ACC112 (cell line): ENCODE measurements at regions not wholly inside any gene's neighbourhood (a gene's known extent, or its start where the extent isn't known, plus 50 kb on each side); places are given as distances from the start of the nearest gene placed in this dataset.

Source experiments
- H2AFZ ChIP-seq: fragments of 200-600 bp; sonication (generic); one replicate; pipeline ENCODE4 v1.6.0; 2017; ENCODE audit warnings: antibody characterized with exemption, low read length; ENCODE audit not compliant: unreplicated experiment
- H3K27ac ChIP-seq: fragments of 200-600 bp; sonication (generic); 2 replicates; pipeline ENCODE4 v1.5.1; 2014; ENCODE audit warnings: low read depth, mild to moderate bottlenecking, antibody characterized with exemption, low read length, moderate library complexity
- H3K27me3 ChIP-seq: fragments of 200-600 bp; sonication (generic); 2 replicates; pipeline ENCODE4 v1.6.1; 2014; ENCODE audit warnings: mild to moderate bottlenecking, antibody characterized with exemption, low read length, moderate library complexity, mixed read lengths; ENCODE audit not compliant: insufficient read depth
- H3K36me3 ChIP-seq: fragments of 200-600 bp; sonication (generic); 2 replicates; pipeline ENCODE4 v1.6.1; 2016; ENCODE audit warnings: mild to moderate bottlenecking, antibody characterized with exemption, low read length, moderate library complexity, mixed read lengths; ENCODE audit not compliant: insufficient read depth
- H3K4me1 ChIP-seq: fragments of 200-600 bp; sonication (generic); one replicate; pipeline ENCODE4 v1.6.1; 2016; ENCODE audit warnings: low read length, mixed read lengths; ENCODE audit not compliant: insufficient read depth, unreplicated experiment, control insufficient read depth
- H3K4me3 ChIP-seq: fragments of 200-600 bp; sonication (generic); 2 replicates; pipeline ENCODE4 v1.5.1; 2014; ENCODE audit warnings: mild to moderate bottlenecking, low read depth, low read length
- H3K79me2 ChIP-seq: fragments of 200-600 bp; sonication (generic); one replicate; pipeline ENCODE4 v1.6.0; 2016; ENCODE audit warnings: low read length; ENCODE audit not compliant: control insufficient read depth, unreplicated experiment, insufficient read depth

DNA sequence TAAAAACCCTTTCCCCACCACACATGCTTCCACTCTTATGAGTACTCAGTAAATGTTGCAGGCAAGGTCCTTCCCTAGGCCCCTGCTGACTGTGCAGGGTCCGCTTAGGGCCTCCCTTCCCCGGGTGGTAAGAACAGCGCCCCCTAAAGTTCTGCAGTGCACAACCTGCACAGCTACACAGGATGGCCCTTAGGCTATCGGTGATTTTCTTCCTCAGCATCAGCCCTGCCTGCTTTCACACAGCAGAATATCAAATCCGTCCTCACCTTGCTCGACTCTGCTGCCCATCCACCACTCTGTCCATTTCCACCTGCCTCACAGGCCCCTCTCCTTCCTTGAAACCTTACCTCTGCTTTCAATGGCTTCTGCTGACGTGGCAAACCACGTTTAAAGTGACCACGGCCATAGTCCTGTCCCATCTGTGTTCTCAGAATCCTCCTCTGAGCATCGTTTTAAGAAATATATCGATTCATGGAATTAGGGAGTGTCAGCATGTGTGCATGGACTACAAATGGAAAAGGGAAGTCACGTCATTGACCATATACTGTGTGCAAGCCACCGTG is 51.4 kb upstream of the TMEM132E start:
- peaks cover 64% of the 10 kb centered on the region for H3K27me3 ChIP-seq
- H3K4me1 ChIP-seq, result no peaks in the 10 kb centered on the region
- H2AFZ ChIP-seq, result no peak overlapping the region
- no peak overlapping the region for H3K4me3 ChIP-seq
- no peaks in the 10 kb centered on the region for H3K36me3 ChIP-seq
- H3K79me2 ChIP-seq, result no peaks in the 10 kb centered on the region
- no peak overlapping the region for H3K27ac ChIP-seq

DNA sequence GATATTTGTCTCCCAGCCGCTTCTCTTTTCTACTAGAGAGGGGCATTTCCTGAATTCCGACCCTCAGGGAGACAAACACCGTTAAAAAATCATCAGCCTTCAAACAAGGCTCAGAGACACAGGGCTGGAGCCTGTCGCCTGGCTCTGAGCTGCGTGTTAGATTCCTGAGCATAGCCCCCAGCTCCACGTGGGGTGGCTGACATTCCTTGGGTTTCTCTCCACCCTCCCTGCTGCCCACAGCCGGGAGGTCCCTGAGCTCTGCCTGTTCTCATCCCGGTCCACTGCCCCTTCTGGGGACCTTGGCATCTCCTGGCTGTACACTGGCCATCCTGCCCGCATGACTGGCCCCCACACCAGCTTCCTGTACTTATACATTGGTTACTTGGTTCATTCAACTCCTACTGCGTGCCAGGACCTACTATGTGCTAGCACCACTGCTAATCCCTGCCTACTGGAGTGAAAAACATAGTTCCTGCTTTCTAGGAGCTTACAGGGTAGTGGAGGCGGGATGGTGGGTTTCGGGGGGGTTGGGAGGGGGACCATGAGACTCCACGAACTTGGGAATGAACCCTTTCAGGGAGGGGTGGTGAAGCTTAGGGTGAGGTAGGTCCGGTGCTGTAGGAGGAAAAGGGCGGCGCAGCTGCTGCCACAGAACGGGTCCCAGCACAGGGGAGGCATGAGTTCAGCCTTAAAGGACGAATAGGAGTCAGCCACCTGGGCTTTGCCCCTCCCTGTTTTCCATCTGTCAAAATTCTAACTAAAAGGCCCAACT is 52.1 kb upstream of the TMEM132E start:
- no peak overlapping the region for H2AFZ ChIP-seq
- no peak overlapping the region for H3K27ac ChIP-seq
- no peaks in the 10 kb centered on the region for H3K4me1 ChIP-seq
- H3K27me3 ChIP-seq, result peaks cover 58% of the 10 kb centered on the region
- no peaks in the 10 kb centered on the region for H3K79me2 ChIP-seq
- no peak overlapping the region for H3K4me3 ChIP-seq
- H3K36me3 ChIP-seq, result no peaks in the 10 kb centered on the region

DNA sequence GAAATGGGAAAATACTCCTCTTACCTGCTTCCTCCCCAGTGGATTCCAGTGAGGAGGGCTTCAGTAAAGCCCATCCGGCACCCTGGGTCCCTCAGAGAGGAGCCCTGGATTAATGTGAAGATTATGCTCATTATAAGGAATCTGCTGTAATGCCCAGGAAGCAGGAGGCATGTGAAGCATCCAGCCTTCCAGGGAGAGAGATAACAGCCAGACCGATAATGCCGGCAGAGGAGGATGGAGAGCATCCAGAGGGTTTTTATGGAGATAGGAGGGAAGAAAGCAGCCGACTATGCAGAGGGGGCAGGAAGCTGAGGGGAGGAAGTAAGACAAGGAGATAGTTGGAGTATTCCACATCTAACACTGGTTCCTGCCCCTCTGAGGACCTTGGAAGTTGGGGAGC is 53.7 kb upstream of the TMEM132E start:
- H3K79me2 ChIP-seq, result no peaks in the 10 kb centered on the region
- peaks cover 52% of the 10 kb centered on the region for H3K27me3 ChIP-seq

DNA sequence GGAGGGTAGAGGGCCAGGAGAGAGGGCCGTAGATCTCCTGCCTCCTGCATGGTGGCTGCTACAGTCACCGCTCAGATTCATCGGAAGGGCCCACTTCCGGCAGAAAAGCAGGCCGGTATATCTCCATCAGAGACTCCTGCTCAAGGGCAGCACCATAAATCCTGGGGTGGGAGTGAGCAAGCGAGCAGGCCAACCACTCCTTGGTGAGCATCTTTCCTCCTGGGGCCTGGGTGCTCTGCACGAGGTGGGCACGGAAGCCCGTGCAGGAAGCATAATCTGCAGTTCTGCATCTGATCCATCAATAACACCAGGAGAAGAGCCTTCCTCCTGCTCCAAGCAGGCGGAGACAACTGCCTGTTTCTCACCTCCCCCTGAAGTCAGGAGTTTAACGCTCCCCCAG is 57.4 kb upstream of the TMEM132E start:
- Histone ChIP-seq H2AFZ (no peak overlapping the region), H3K36me3 (no peaks in the 10 kb centered on the region), H3K79me2 (no peaks in the 10 kb centered on the region)

More for the DNA sequence above, 53.7 kb upstream of the TMEM132E start:
- Histone ChIP-seq H3K36me3 (no peaks in the 10 kb centered on the region), H3K4me1 (no peaks in the 10 kb centered on the region), H2AFZ (no peak overlapping the region), H3K4me3 (no peak overlapping the region), H3K27ac (no peak overlapping the region)

DNA sequence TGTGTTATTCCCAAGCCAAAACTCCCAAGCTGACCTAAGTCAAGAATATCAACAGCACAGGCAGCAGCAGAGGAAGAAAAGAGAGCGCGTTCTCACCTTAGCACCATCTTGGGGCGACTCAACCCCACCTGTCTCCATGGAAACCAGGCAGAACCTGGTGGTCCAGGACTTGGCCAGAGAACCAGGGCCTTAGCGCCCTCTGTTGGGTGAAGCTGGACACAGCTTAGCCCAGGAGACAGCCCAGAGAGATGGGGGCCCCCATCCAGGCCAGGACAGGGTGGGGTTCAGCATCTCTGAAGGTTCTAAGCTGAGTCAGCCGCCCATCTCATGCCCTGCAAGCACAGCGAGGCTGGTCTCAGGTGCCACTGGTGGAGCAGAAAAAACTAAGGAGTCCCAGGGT is 60.1 kb upstream of the TMEM132E start:
- Histone ChIP-seq H3K4me1 (no peaks in the 10 kb centered on the region), H3K79me2 (no peaks in the 10 kb centered on the region), H3K27me3 (peaks cover 33% of the 10 kb centered on the region), H3K27ac (no peak overlapping the region), H3K36me3 (no peaks in the 10 kb centered on the region), H3K4me3 (no peak overlapping the region), H2AFZ (no peak overlapping the region)

More for the DNA sequence above, 57.4 kb upstream of the TMEM132E start:
- Histone ChIP-seq H3K4me3 (no peak overlapping the region), H3K27me3 (peaks cover 27% of the 10 kb centered on the region), H3K4me1 (no peaks in the 10 kb centered on the region), H3K27ac (no peak overlapping the region)

DNA sequence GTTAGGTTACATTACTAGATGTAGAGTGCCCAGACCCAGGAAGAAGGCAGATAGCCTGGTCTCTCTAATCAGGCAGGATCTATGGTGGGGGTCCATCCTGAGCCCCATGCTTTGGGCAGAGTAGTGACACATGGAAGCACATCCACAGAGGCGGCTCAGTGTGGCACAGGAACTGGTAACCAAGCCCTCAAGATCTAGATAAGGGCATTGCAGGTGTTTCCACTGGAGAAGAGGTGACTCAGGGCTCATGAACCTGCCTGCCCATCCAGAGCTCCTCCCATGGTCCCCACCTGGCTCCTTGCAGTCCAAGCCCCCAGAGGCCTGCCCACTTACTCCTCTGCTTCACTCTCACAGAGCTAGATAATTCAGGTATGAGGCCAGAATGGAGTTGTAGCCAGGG is 62.0 kb upstream of the TMEM132E start:
- Histone ChIP-seq H3K27me3 (peaks cover 37% of the 10 kb centered on the region), H3K4me1 (no peaks in the 10 kb centered on the region), H3K79me2 (no peaks in the 10 kb centered on the region), H3K36me3 (no peaks in the 10 kb centered on the region), H2AFZ (no peak overlapping the region), H3K4me3 (no peak overlapping the region), H3K27ac (no peak overlapping the region)

DNA sequence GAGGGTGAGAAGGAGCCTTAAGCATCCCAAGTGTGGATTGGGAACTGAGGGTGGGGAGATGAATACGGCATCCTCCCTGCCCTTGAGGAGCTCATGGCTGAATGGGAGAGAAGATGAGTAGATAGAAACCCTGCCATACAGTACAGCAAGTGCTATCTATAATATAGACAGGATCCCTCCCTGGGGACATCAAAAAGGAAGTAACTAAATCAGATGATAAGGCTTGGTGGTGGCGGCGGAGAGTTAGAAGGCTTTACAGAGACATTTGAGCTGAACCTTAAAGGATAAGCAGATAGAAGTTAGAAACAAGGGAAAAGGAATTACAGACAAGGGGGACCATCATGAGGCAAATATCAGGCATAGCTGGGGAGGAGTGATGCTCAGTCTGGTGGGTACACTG is 67.5 kb upstream of the TMEM132E start:
- H3K4me1 ChIP-seq, result no peaks in the 10 kb centered on the region
- H2AFZ ChIP-seq, result no peak overlapping the region
- no peaks in the 10 kb centered on the region for H3K79me2 ChIP-seq
- no peaks in the 10 kb centered on the region for H3K36me3 ChIP-seq
- H3K27ac ChIP-seq, result no peak overlapping the region
- no peak overlapping the region for H3K4me3 ChIP-seq
- H3K27me3 ChIP-seq, result peaks cover 49% of the 10 kb centered on the region

DNA sequence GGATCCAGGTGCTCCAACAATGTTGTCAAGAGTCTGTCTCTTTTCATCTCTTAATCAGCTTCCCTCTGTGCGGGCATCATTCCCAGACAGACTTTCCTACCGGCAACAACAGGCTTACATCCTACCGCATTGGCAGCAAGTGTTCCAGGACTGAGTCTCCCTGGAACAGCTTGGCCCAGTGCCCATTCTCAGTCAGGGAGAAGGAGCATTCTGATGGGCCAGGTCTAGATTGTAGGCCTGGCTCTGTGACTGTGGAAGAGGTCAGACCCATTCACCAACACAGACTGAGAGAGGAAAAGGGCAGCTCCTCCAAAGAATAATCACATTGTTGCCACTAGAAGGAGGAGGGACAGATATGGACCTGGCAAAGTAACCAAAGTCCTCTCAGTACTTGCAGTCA is 68.1 kb upstream of the TMEM132E start:
- Histone ChIP-seq H3K4me3 (no peak overlapping the region), H3K79me2 (no peaks in the 10 kb centered on the region), H3K27me3 (peaks cover 51% of the 10 kb centered on the region), H3K27ac (no peak overlapping the region), H3K36me3 (no peaks in the 10 kb centered on the region), H2AFZ (no peak overlapping the region), H3K4me1 (no peaks in the 10 kb centered on the region)

DNA sequence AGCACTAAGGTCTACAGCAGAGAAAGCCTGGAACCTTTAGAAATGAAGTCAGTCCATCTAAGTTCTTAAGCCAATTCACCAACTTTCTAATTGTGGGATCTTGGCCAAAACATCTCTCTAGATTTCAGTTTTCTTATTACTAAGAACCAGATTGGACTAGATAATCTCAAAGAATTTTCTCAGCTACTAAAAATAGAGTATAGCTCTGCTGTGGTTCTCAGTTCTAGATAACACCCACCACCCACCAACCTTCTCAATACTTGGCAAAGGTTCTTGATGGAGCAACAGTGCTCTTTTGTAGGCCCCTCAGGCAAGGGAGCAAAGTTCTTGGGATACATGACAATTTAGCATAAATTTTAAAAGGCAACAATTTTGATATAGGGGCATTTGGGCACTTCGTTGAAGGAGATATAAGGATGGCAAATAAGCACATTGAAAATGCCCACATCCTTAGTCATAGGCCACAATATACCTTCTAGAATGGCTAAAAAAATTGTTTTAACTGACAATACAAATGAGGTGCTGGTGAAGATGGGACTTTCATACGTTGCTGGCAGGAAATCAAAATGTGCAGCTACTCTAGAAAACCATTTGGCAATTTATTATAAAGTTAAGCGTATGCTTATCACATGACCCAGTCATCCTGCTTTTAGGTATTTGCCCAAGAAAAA is 74.4 kb upstream of the TMEM132E start:
- Histone ChIP-seq H3K27ac (no peak overlapping the region), H2AFZ (no peak overlapping the region), H3K4me3 (no peak overlapping the region), H3K4me1 (no peaks in the 10 kb centered on the region), H3K79me2 (no peaks in the 10 kb centered on the region), H3K36me3 (no peaks in the 10 kb centered on the region), H3K27me3 (peaks cover 41% of the 10 kb centered on the region)

DNA sequence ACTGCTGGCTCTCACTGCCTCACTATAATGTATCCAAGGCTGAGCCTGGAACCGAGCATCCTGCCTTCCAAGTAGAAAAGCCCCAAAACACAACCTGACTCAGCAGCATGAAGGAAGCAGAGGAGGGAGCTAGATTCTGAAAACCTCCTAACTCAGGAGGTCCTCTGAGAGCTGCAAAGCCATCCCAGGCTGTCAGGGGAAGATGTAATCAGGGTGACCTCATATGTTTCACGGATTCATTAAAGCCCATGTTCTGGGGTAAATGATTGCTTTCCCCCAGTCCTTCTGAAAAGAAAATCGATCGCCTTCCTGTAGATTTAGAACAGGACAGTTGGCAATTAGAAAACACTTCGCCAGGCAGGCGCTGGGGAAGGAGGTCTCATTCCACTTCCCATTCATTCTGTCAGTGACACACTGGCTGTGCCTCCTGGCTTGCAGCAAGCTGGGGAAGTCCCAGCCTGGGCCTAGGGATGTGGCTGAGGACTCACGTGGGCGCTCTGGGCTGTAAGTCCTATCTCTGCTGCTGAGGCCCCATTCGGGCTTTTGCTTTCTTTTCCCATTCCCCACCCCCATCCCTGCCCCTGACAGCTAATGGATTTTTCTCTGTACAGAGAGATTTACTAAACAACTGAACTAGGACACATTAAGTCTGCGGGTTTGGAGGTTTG is 75.7 kb upstream of the TMEM132E start:
- peaks cover 39% of the 10 kb centered on the region for H3K27me3 ChIP-seq
- no peak overlapping the region for H2AFZ ChIP-seq
- H3K27ac ChIP-seq, result no peak overlapping the region

More for the DNA sequence above, 75.7 kb upstream of the TMEM132E start:
- Histone ChIP-seq H3K79me2 (no peaks in the 10 kb centered on the region), H3K4me1 (no peaks in the 10 kb centered on the region), H3K36me3 (no peaks in the 10 kb centered on the region), H3K4me3 (no peak overlapping the region)
